ENCODE measurements at regions not wholly inside any gene's neighbourhood (a gene's known extent, or its start where the extent isn't known, plus 50 kb on each side); places are given as distances from the start of the nearest gene placed in this dataset.
"Not testable (repeated sequence)": the region's sequence is repeated elsewhere in the genome, so short reads cannot be mapped to it uniquely, and the experiment has no call there.

DNA sequence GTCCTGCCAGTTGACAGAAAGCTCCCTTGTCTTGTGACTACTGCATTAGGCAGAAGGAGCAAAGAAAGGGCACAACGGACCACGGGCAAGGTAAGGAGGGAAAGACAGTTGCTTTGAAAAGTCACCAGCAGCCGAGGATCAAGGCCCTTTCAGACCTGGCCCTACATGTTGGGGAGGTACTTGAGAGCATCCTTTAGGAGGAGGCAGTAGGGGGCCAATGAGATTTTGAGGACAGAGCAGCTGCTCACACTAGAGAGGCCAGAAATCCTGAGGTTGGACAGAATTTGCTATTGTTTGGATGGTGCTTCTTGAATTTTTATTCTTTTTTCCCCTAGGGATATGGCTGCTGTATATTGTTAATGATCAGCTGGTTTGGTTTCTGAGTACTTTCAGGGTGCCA, 135.5 kb upstream of the PZP start:
- FAIRE-seq = no peak
- no peak for DNase-seq (ENCODE audit: insufficient read length, low spot score)

DNA sequence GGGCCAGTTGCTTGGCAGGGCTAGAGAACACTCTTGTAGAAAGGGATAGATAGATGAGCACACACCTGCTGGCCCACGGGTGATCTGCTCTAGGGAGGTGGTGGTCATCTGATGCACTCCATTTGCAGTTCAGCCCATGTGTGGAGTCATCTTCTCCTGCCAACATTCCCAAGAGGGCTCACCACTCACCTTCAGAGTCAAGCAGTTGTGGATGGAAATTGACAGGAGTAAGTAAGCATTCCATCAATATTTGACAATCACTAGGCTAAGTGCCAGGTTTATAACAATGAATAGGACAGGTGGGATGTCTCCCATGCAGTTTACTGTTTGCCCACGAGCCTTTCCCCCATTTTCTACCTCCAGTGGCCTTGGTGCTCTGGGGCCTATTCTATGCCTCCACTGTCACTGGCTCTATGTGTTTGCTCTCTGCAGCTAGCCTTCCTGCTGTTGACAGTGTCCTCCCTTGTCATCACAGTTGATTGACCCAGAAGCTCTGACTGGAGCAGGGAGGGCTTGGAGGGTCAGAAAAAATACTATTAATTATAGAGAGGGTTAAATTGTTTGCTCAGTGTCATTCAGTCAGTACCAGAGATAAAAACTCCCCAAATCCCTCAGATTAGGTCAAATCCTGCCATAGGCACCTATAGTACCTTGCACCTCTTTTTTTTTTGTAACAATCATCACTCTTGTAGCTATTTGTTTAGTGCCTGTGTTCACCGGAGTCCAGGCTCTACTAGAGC, 134.6 kb upstream of the PZP start:
- FAIRE-seq (no peak), DNase-seq (ENCODE audit: insufficient read length, low spot score) (no peak)

DNA sequence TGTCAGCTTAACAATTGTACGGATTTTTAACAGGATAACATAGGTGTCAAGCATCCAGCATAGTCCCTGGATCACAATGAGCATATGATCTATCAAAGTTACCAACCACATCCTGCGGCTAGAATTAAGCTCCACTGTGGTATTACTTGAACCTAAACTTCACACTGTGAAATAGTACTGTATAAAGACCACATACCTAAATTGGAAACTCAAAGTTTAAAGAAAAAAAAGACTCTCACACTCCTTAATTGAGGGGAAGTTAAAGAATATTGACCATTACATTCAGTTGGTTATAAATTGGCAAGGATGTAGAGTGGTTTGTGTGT, 133.0 kb upstream of the PZP start:
- DNase-seq (ENCODE audit: insufficient read length, low spot score) (no peak), FAIRE-seq (no peak)

DNA sequence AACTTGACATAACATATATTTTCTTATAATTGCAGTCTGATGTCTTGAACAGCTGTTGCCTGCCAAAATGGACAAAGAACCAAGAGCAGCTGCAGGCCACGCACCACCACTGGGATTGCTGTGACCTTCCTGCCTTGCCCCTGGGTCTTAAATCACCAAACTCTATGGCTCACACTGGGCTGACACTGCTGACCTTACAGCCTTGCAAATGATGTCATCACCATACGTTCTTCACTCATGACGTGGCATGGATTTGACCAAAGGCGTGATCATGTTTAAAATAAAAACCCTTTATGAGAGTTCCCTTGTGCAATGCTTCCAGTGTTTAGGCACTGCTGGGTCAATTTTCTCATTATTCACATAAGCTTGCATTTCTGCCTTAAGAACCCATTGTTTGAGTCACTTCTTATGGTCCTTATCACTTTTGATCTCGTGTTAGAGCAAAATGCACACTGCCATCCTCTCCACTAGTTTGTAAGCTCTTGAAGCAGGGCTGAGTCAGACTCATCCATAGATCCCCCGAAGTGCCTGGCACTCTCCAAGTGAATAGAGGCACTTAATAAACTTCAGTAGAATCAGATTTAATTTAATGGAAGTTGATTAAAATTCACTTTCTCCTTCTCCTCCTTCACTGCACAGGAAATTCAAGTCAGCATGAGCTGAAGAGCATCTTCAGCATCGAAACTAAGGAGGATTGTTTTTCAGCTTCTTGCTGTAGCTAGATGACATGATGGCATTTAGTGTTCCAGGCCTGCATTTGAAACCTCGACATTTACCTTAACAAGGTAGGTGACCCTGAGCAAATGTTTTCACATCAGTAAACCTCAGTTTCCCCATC, 132.4 kb upstream of the PZP start:
- DNase-seq (ENCODE audit: insufficient read length, low spot score) = no peak
- FAIRE-seq = no peak

DNA sequence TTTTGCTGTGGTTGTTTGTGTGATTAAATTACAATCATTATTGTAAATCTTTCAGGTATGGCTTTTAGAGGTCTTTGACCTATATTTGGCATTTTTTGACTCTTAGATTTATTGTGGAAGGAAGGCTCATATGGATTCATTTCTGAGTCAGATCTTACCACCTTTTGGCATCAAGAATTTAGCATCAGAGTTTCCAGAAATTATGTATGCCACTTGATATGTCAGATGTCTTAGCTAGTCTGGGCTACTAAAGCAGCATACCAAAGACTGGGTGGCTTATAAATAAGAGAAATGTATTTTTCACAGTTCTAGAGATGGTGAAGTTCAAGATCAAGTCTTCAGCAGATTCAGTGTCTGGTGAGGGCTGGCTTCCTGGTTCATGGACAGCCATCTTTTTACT, 129.5 kb upstream of the PZP start:
- DNase-seq (ENCODE audit: insufficient read length, low spot score) (no peak), FAIRE-seq (no peak)

DNA sequence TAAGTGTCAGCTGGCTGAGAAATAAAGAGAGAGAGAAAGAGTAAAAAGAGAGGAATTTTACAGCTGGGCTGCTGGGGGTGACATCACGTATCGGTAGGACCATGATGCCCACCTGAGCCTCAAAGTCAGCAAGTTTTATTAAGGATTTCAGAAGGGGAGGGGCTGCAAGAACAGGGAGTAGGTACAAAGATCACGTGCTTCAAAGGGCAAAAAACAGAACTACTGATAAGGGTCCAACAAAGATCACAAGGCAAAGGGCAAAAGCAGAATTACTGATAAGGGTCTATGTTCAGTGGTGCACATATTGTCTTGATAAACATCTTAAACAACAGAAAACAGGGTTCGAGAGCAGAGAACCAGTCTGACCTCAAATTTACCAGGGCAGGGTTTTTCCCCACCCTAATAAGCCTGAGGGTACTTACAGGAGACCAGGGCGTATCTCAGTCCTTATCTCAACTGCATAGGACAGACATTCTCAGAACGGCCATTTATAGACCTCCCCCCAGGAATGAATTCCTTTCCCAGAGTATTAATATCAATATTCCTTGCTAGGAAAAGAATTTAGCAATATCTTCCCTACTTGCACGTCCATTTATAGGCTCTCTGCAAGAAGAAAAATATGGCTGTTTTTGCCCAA, 128.3 kb upstream of the PZP start:
- DNase-seq (ENCODE audit: insufficient read length, low spot score); FAIRE-seq: not testable (repeated sequence)

DNA sequence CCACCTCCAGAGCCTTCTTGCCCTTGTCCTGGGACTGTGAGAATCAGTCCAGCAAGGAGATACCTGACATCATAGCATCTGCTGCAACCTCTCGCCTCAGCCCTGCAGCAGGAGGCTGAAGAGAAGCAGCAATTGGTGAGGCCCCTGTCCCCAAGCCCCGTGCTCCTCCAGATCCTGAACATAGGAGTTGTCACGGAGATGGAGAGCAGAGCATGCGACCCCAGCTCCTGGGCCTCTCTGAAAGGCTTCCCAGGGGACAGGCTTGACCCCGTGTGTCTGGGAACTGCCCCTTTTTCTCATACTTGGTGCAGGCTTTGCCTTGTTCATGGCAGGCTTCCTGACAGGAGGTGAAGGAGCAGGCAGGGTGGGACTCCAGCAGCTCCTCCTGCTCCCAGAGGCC, 127.7 kb upstream of the PZP start:
- FAIRE-seq (no peak), DNase-seq (ENCODE audit: insufficient read length, low spot score) (no peak)

DNA sequence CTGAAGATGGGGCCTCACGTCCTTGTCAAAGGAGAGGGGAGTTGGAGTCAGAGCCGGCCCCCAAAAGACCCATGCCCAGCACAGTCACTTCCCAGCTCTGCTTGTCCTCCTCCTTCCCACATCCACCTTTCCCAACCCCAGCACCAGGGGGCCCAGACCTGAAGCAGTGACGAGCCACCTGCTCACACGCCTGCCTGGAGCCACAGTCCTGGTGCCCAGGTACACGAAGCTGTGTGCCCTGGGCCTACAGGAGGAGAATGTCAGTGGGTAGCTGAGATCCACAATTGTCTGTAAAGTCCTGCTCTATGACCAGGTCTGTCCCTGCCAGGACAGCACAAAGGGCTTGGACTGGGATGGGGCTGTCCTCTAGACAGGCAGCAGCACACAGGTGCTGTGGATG, 126.8 kb upstream of the PZP start:
- DNase-seq (ENCODE audit: insufficient read length, low spot score) (no peak), FAIRE-seq (no peak)

DNA sequence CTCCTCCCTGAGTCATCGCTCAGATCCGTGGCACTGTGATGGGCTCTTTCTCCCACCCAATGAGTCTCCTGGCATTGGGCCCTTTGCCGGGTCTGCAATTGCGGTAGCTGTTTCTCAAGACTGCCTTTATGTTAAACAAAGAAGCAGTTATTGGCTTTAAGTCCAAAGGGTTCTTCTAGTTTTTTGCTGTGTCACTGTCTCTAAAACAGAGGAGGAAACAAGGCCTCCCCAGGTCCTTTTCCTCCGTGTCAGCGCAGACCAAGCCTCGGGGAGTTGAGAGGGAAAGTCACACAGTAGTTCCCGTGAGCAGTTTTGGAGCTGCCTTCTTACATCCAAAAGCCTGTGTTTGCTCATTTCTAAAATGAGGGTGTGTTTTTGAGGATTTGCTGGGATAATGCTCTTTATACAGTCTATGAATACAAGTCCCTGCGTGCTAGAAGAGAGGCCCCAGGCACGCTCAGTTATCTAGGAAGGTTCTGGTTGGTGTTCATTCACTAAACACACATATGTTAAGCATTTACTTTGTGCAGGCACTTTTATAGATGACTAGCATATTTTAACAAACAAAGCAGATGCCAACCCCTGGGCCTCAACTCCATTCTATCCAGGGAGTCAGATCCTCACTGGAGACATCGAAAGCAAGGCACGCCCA, 126.0 kb upstream of the PZP start:
- FAIRE-seq = no peak

DNA sequence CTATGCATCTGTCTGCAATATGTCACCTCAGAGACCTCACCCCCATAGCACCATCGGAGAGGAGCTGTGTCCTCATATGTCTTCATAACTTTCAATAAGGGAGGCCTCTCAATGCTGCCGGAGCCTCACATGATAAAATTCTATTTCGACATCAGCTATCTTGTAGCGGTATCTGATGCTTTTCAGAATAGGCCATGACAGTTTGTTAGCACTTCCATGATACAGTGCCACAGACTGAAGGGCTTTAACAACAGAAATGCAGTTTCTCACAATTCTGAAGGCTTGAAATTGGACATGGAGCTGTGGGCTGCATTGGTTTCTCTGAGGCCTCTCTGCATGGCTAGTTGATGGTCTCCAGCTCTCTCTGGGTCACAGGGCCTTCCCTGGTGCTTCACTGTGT, 125.0 kb upstream of the PZP start:
- FAIRE-seq (no peak), DNase-seq (ENCODE audit: insufficient read length, low spot score) (no peak)

More for the DNA sequence above, 126.0 kb upstream of the PZP start:
- no peak for DNase-seq (ENCODE audit: insufficient read length, low spot score)

DNA sequence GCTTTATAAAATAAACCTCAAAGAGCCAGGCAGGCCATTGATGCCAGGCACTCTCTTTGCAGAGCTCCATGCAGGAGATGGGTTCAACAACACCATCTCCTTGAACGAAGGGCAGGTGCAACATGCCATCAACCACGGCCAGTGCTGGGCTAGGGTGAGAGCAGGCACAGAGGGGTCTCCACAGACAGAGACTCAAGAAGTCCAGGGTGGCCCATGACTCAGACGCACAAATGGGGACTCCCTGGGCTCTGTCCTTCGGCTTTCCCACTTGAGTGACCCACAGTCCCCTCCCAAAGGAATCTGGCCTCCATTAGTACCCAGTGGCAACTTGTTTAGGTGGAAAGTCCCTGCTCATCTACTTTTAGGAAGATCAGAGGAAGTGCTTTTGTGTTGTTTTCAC, 124.4 kb upstream of the PZP start:
- no peak for FAIRE-seq
- no peak for DNase-seq (ENCODE audit: insufficient read length, low spot score)

DNA sequence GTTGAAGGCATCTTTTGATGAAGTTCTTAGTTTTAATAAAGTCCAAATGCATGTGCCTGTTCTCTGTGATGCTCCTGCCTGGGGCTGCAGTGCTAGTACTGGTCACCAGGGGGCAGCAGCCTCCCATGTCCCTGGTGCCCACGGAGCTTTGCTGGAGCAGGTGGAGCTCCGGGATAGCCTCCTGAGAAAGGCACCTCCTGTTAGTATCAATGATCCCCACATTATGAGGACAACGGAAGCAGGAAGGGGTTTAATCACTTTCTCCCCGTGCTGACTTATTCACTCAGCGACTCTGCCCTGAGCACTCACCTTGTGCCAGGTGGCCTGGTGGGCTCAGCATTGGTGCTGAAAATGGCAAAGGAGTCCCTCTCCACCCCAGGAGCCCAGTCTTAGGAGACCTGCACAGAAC, 123.0 kb upstream of the PZP start:
- FAIRE-seq = no peak
- peak; percentile 51 for DNase-seq (ENCODE audit: insufficient read length, low spot score)

DNA sequence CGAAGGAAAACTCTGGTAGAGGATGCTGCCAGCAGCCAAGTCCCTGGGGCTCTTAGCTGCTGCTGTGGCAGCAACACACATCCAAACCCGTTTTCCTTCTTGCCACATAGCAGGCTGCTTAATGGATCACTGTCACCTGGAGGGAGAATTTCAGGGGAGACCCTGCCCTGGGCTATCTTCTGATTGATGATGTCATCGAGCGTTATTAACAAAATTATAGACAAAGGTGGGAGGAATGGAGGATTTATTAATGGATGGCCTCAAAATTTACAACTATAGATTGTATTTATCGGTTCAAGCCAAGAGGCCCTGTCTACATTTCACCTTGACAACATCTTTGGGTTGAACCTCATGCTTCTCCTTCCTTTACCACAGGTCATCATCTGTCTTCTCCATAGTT, 120.8 kb upstream of the PZP start:
- FAIRE-seq = no peak

DNA sequence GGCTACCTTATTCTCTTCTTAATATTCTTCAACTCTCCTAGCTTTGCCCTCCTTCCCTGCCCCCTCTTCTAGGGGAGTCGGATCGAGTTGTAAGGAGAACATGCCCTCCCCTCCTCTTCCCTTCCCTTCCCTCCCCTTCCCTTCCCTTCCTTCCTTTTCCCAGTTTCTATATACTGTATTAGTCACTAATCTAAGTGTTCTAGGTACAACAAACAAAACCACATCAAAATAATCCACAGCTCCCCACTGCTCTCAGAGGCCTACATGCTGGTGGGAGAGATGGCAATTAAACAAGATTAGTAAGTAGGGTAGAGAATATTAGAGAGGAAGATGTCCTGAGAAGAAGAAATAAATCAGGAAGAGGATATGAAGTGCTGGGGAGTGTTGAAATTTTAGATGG, 119.9 kb upstream of the PZP start:
- no peak for FAIRE-seq

More for the DNA sequence above, 120.8 kb upstream of the PZP start:
- no peak for DNase-seq (ENCODE audit: insufficient read length, low spot score)

DNA sequence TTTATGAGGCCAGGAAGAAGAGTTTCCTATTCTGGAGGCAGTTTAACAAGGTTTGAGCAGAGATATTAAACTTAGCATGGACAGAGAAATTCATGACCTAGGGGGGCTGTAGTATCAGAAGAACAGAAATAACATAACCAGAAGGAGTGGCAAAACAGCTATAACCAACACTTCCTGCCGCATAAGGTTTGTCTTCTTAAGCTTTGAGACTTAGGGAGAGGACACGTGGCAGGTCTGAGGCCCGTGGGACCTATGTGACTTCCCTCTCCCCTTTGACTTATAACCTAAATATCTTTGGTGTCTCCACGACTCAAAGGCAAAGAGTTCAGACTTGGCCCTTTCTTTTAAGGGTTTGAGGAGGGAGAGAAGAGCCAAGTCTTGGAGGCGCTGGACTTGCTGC, 119.1 kb upstream of the PZP start:
- FAIRE-seq (no peak), DNase-seq (ENCODE audit: insufficient read length, low spot score) (no peak)

More for the DNA sequence above, 119.9 kb upstream of the PZP start:
- DNase-seq (ENCODE audit: insufficient read length, low spot score) = no peak

DNA sequence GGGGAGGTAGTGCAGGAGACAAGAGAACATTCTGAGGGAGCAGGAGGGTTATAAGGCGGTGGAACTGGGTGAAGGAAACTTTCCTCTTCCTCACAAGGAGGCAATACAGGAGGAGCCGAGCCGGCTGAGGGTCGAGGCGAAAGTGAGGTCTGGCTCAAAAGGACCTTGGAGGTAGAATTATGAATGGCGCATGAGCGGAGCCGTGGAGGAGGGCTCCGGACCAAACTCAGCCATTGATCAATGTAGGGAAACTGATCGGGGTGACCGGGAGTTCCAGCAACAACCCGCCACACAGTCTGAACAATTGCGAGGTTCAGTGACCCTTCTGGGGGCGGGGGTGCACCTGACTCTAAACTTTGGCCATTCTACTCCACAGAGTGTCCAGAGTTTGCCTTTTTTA, 118.7 kb upstream of the PZP start:
- DNase-seq (ENCODE audit: insufficient read length, low spot score); FAIRE-seq: not testable (repeated sequence)

DNA sequence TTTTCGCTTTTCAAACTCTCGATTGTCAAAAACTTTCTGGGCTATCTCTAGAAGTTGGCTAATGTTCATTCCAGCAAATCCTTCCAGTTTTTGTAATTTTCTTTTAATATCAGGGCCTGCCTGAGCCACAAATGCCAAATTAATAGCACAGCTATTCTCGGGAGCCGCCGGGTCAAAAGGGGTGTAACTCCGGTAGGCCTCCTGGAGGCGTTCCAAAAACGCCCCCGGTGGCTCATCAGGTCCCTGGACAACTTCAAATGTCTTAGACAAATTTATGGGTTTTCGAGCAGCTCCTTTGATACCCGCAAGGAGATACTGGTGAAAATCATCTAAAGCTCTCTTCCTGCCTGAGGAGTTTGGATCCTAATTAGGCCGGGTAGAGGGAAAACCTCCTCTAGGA, 117.9 kb upstream of the PZP start:
- DNase-seq (ENCODE audit: insufficient read length, low spot score) (no peak), FAIRE-seq (no peak)

DNA sequence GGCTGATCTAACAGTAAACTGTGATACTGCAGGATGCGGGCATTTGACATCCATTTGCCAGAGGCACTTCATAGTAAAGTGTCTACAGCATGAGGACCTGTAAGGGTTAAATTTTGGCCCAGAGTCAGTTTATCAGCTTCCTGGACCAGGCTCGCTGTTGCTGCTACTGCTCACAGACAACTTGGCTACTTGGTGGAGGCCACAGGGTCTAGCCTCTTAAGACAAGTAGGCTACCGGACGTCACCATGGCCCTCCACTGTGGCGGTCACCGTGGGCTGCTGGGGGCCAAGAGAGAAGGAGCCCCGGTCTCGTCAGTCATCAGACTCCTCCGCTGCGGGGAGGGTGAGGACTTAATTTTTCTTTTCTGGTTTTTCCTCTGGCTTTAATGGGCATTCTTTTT, 117.3 kb upstream of the PZP start:
- DNase-seq (ENCODE audit: insufficient read length, low spot score) = no peak
- no peak for FAIRE-seq

DNA sequence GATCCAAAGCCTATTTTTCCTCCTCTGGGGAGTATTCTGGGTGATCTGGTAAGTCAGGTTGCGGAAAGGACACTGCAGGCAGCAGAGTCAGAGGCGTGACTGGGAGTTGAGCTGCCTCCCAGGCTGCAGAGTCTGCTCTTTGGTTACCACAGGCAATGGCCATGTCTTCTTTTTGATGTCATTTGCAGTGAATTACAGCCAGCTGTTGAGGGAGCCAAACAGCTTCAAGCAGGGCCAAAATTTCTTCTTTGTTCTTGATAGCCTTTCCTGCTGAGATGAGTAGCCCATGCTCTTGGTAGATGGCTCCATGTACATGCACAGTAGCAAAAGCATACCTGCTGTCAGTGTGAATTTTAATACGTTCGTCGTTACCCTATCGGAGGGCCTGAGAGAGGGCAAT, 116.6 kb upstream of the PZP start:
- no peak for DNase-seq (ENCODE audit: insufficient read length, low spot score)
- no peak for FAIRE-seq

DNA sequence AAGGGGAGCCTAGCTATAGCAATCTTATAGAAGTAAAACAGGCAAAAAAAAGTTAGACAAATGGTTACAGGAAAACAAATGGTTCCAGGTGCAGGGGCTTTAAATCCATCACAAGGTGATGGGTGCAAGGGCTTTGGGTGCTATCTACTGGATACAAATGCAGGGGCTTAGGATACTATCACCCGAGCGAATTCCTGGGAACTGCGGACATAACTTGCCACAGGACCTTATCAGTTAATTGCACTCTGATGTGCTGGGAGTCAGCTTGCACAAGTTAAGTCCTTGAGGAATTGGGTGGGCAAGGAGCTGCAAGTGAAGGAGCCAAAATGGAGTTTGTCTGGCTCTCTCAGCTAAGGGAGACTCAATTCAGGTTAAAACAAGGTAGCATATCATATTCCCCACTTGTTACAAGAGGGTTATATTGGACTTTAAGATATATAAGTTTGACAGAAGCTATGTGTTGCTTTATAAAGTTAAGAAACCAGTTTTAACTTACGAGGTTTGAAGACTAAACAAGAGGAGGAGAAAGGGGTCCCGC, 115.0 kb upstream of the PZP start:
- DNase-seq (ENCODE audit: insufficient read length, low spot score) (no peak), FAIRE-seq (no peak)

DNA sequence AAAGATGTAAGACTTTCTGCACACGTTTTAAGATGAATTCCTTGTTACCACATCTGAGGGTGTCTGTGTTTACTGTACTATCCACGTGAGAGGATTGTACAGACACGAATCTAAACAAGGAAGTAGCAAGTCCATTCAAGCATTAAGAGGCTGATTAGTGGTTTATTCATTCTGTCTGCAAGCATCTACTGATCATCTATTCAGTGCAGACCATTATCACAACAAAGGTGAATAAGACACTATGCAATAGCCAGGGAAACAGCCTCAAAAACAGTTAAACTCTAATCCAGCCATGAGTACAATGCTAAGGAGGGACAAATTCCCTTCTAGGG, 111.6 kb upstream of the PZP start:
- DNase-seq (ENCODE audit: insufficient read length, low spot score) (no peak), FAIRE-seq (no peak)

All from HTR-8/SVneo (cell line).